Natural killer cell (primary cell): ENCODE measurements at regions not wholly inside any gene's neighbourhood (a gene's known extent, or its start where the extent isn't known, plus 50 kb on each side); places are given as distances from the start of the nearest gene placed in this dataset.

Experiments used
- ATAC-seq, 3 donors: fragments of 150-1000 bp in 2 of 3; fragments of 200-7000 bp in 1 of 3; cut with Tn5 transposase; 1 replicate in 1 of 3; 2 replicates in 2 of 3; pipeline ENCODE4 v1.10.0; 2021; ENCODE audit warnings: mild to moderate bottlenecking in 2 of 3, moderate library complexity in 2 of 3
- DNase-seq, 2 donors: peaks; one replicate each; pipeline versions ENCODE4 v3.0.0 to v3.0.0-alpha.2; 2013 to 2021; ENCODE audit warnings: mixed read lengths in 1 of 2
- H3K27ac ChIP-seq: one replicate; pipeline ENCODE4 v1.5.1; 2013; ENCODE audit warnings: mild to moderate bottlenecking, low read length
- H3K27me3 ChIP-seq: one replicate; pipeline ENCODE4 v1.6.1; 2013; ENCODE audit warnings: low read length; ENCODE audit not compliant: control insufficient read depth, insufficient read depth
- H3K36me3 ChIP-seq: one replicate; pipeline ENCODE4 v1.6.1; 2013; ENCODE audit warnings: low read length; ENCODE audit not compliant: control insufficient read depth, insufficient read depth
- H3K4me1 ChIP-seq: one replicate; pipeline ENCODE4 v1.6.1; 2013; ENCODE audit warnings: low read length; ENCODE audit not compliant: control insufficient read depth, insufficient read depth
- H3K4me3 ChIP-seq: one replicate; pipeline ENCODE4 v1.5.1; 2013; ENCODE audit warnings: low read length
- H3K9me3 ChIP-seq: one replicate; pipeline ENCODE4 v1.6.1; 2013; ENCODE audit warnings: low read length; ENCODE audit not compliant: control insufficient read depth, insufficient read depth
- H3K27ac Mint-ChIP-seq, 2 donors: one replicate each; pipeline ENCODE4 v1.8.0; 2022; ENCODE audit warnings: mild to moderate bottlenecking in 2 of 2, mixed read lengths in 2 of 2, moderate library complexity in 1 of 2
- H3K27me3 Mint-ChIP-seq, 2 donors: one replicate each; pipeline ENCODE4 v1.8.0; 2022; ENCODE audit warnings: low read depth in 2 of 2, mixed read lengths in 2 of 2
- H3K36me3 Mint-ChIP-seq: one replicate; pipeline ENCODE4 v1.8.0; 2022; ENCODE audit warnings: mixed read lengths
- H3K4me1 Mint-ChIP-seq, 2 donors: one replicate each; pipeline ENCODE4 v1.8.0; 2022; ENCODE audit warnings: mixed read lengths in 2 of 2
- H3K4me3 Mint-ChIP-seq: one replicate; pipeline ENCODE4 v1.8.0; 2022; ENCODE audit warnings: mild to moderate bottlenecking, moderate library complexity, mixed read lengths
- H3K9me3 Mint-ChIP-seq, 2 donors: one replicate each; pipeline ENCODE4 v1.8.0; 2022; ENCODE audit warnings: mixed read lengths in 2 of 2
- WGBS: methylation state at CpG from one replicate; pipeline ENCODE4 v1.1.7; 2013; ENCODE audit warnings: missing lambda C conversion rate; ENCODE audit not compliant: insufficient coverage; 5-methylcytosine and 5-hydroxymethylcytosine counted together
- intact Hi-C: fragments of 100-400 bp; cut with micrococcal nuclease; formaldehyde crosslinking; loops from one replicate; pipeline ENCODE4 v1.14.2; 2022
- TF ChIP-seq, protein P1 (sequence below): fragments of 200-600 bp; IDR thresholded peaks from one replicate; pipeline ENCODE4 v1.8.0; 2022; ENCODE audit warnings: antibody characterized with exemption

- H3K27ac ChIP-seq, result no peak overlapping the region
- H3K4me1 ChIP-seq, result peaks cover 3% of the 10 kb centered on the region
- 77% methylated on average over 1 of the region's 2 CpGs for WGBS
- DNase-seq, result no peak
- no peaks in the 10 kb centered on the region for H3K36me3 ChIP-seq
- intact Hi-C loops, result no loop called here
- Mint-ChIP-seq H3K27me3 (no peaks in the 10 kb centered on the region), H3K4me3 (no peak overlapping the region), H3K36me3 (no peaks in the 10 kb centered on the region), H3K4me1 (peaks cover 9 to 15% of the 10 kb centered on the region in 2 donors), H3K9me3 (peaks cover 2 to 4% of the 10 kb centered on the region in 2 donors), H3K27ac (no peak overlapping the region)
- ATAC-seq, result no peak
- TF ChIP-seq, protein P1, sequence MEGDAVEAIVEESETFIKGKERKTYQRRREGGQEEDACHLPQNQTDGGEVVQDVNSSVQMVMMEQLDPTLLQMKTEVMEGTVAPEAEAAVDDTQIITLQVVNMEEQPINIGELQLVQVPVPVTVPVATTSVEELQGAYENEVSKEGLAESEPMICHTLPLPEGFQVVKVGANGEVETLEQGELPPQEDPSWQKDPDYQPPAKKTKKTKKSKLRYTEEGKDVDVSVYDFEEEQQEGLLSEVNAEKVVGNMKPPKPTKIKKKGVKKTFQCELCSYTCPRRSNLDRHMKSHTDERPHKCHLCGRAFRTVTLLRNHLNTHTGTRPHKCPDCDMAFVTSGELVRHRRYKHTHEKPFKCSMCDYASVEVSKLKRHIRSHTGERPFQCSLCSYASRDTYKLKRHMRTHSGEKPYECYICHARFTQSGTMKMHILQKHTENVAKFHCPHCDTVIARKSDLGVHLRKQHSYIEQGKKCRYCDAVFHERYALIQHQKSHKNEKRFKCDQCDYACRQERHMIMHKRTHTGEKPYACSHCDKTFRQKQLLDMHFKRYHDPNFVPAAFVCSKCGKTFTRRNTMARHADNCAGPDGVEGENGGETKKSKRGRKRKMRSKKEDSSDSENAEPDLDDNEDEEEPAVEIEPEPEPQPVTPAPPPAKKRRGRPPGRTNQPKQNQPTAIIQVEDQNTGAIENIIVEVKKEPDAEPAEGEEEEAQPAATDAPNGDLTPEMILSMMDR, result no peak
- no peaks in the 10 kb centered on the region for H3K9me3 ChIP-seq
- no peaks in the 10 kb centered on the region for H3K27me3 ChIP-seq
- no peak overlapping the region for H3K4me3 ChIP-seq
Measured at GRCh38 chr6:84582997-84583396, 181.4 kb downstream of the TBX18 start.

GRCh38 chr6:84581494-84582259 lies 182.7 kb downstream of the TBX18 start:
- Histone ChIP-seq H3K4me3 (no peak overlapping the region), H3K4me1 (peaks cover 3% of the 10 kb centered on the region), H3K36me3 (no peaks in the 10 kb centered on the region), H3K27me3 (no peaks in the 10 kb centered on the region), H3K27ac (no peak overlapping the region), H3K9me3 (no peaks in the 10 kb centered on the region)
- H3K36me3 Mint-ChIP-seq, result no peaks in the 10 kb centered on the region
- ATAC-seq, result peak in 1 of 3 donors; percentile 49
- intact Hi-C loops, result no loop called here
- H3K27me3 Mint-ChIP-seq, result no peaks in the 10 kb centered on the region
- peaks cover 8 to 12% of the 10 kb centered on the region in 2 donors for H3K4me1 Mint-ChIP-seq
- TF ChIP-seq, protein P1, result no peak
- no peak overlapping the region for H3K4me3 Mint-ChIP-seq
- H3K27ac Mint-ChIP-seq, result no peak overlapping the region
- WGBS, result 83% methylated on average over 3 of the region's 4 CpGs
- DNase-seq, result no peak
- peaks cover 2 to 4% of the 10 kb centered on the region in 2 donors for H3K9me3 Mint-ChIP-seq

DNA sequence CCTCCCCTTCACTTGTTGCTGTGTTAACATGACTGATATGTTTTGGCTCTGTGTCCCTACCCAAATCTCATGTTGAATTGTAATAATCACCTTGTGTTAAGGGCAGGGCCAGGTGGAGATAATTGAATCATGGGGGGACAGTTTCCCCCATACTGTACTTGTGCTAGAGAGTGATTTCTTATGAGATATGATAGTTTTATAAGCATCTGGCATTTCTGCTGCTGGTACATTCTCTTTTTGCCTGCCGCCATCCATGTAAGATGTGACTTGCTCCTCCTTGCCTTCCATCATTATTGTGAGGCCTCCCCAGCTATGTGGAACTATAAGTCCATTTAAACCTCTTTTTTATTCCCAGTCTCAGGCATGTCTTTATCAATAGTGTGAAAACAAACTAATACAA lies 185.0 kb downstream of the TBX18 start:
- Histone ChIP-seq H3K4me3 (no peak overlapping the region), H3K36me3 (no peaks in the 10 kb centered on the region), H3K27ac (no peak overlapping the region), H3K27me3 (no peaks in the 10 kb centered on the region), H3K4me1 (peaks cover 3% of the 10 kb centered on the region), H3K9me3 (no peaks in the 10 kb centered on the region)
- H3K9me3 Mint-ChIP-seq, result peaks cover 2 to 4% of the 10 kb centered on the region in 2 donors
- 0% methylated on average over 1 of the region's 1 CpG for WGBS
- no peaks in the 10 kb centered on the region for H3K27me3 Mint-ChIP-seq
- H3K36me3 Mint-ChIP-seq, result no peaks in the 10 kb centered on the region
- intact Hi-C loops, result no loop called here
- DNase-seq, result no peak
- H3K4me3 Mint-ChIP-seq, result no peak overlapping the region
- peaks cover 17 to 23% of the 10 kb centered on the region in 2 donors for H3K4me1 Mint-ChIP-seq
- TF ChIP-seq, protein P1, result no peak
- no peak for ATAC-seq
- no peak overlapping the region for H3K27ac Mint-ChIP-seq

- Histone ChIP-seq H3K27ac (no peak overlapping the region), H3K4me3 (no peak overlapping the region), H3K27me3 (no peaks in the 10 kb centered on the region), H3K36me3 (no peaks in the 10 kb centered on the region), H3K4me1 (no peaks in the 10 kb centered on the region), H3K9me3 (no peaks in the 10 kb centered on the region)
- Mint-ChIP-seq H3K9me3 (peaks cover 3 to 4% of the 10 kb centered on the region in 2 donors), H3K4me3 (no peak overlapping the region), H3K27ac (no peak overlapping the region), H3K27me3 (no peaks in the 10 kb centered on the region), H3K36me3 (no peaks in the 10 kb centered on the region), H3K4me1 (peaks cover 5 to 15% of the 10 kb centered on the region in 2 donors)
- DNase-seq, result no peak
- no peak for ATAC-seq
- TF ChIP-seq, protein P1, result no peak
- intact Hi-C loops, result no loop called here
Measured at GRCh38 chr6:84576029-84576428, 188.4 kb downstream of the TBX18 start.
